NCI-H1092 treated with DMSO at 0.1 percent for 48 hours (cell line): ENCODE measurements at regions not wholly inside any gene's neighbourhood (a gene's known extent, or its start where the extent isn't known, plus 50 kb on each side); places are given as distances from the start of the nearest gene placed in this dataset.
A peak's percentile ranks its signal among the peaks of the same experiment; 100 is the strongest.

ENCODE experiments used
- DNase-seq: peaks from one replicate; lab custom pipeline; 2025; lab: John Stamatoyannopoulos, UW

GRCh38 chr2:59575191-59575590 is 978.3 kb downstream of the BCL11A start:
- no peak for DNase-seq

GRCh38 chr2:59572227-59572626 is 981.2 kb downstream of the BCL11A start:
- no peak for DNase-seq

- DNase-seq, result no peak
Measured at GRCh38 chr2:59570818-59571217, 982.6 kb downstream of the BCL11A start.

- no peak for DNase-seq
Measured at GRCh38 chr2:59569124-59569523, 984.3 kb downstream of the BCL11A start.

- DNase-seq, result no peak
Measured at GRCh38 chr2:59568461-59568860, 985.0 kb downstream of the BCL11A start.

GRCh38 chr2:59567151-59567550 is 986.3 kb downstream of the BCL11A start:
- DNase-seq, result no peak

GRCh38 chr2:59566739-59567138 is 986.7 kb downstream of the BCL11A start:
- DNase-seq, result no peak

- no peak for DNase-seq
Measured at GRCh38 chr2:59561281-59561680, 992.2 kb downstream of the BCL11A start.

- no peak for DNase-seq
Measured at GRCh38 chr2:59560769-59561168, 992.7 kb downstream of the BCL11A start.

GRCh38 chr2:59540864-59541263 is 1012.6 kb downstream of the BCL11A start:
- no peak for DNase-seq

GRCh38 chr2:59538398-59538911 is 1015.0 kb downstream of the BCL11A start:
- no peak for DNase-seq

- no peak for DNase-seq
Measured at GRCh38 chr2:59532808-59533207, 1020.6 kb downstream of the BCL11A start.

GRCh38 chr2:59530258-59530657 is 1023.2 kb downstream of the BCL11A start:
- DNase-seq, result no peak

GRCh38 chr2:59529726-59530125 is 1023.7 kb downstream of the BCL11A start:
- DNase-seq, result no peak

GRCh38 chr2:59528525-59528924 is 1024.9 kb downstream of the BCL11A start:
- DNase-seq, result no peak

- DNase-seq, result no peak
Measured at GRCh38 chr2:59502981-59503380, 1050.5 kb downstream of the BCL11A start.

GRCh38 chr2:59490994-59491393 is 1062.5 kb downstream of the BCL11A start:
- DNase-seq, result no peak

- DNase-seq, result no peak
Measured at GRCh38 chr2:59490192-59490591, 1063.3 kb downstream of the BCL11A start.

GRCh38 chr2:59484673-59485072 is 1068.8 kb downstream of the BCL11A start:
- no peak for DNase-seq

- DNase-seq, result no peak
Measured at GRCh38 chr2:59463426-59463825, 1090.0 kb downstream of the BCL11A start.

GRCh38 chr2:59462422-59463197 is 1090.8 kb downstream of the BCL11A start:
- DNase-seq, result no peak

GRCh38 chr2:59461127-59461526 is 1092.3 kb downstream of the BCL11A start:
- DNase-seq, result peak; percentile 70

- DNase-seq, result peak; percentile 80
Measured at GRCh38 chr2:59458800-59459199, 1094.7 kb downstream of the BCL11A start.

- DNase-seq, result no peak
Measured at GRCh38 chr2:59456285-59456684, 1097.2 kb downstream of the BCL11A start.
